ENCODE measurements at regions not wholly inside any gene's neighbourhood (a gene's known extent, or its start where the extent isn't known, plus 50 kb on each side); places are given as distances from the start of the nearest gene placed in this dataset.

DNA sequence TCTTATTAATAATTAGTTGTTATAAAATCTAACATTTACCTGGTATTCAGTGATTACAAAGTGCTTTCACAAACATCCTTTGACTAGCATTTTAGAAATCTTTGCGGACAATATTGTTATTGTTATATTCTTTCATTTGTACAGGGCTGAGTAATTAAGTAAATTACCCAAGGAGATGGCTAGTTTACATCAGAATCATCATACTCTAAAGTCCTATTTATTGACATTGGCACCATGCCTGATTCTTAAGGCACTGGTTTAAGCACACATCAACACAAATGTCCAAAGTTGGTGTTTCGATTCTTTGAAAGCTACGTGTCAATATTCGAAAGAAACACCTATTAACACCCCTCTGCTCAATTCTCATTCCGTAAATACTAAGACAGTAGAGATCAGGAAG lies 424.6 kb upstream of the CHRM3 start:
- no peak for TF ChIP-seq CTCF (conservative IDR thresholded peaks at IDR 0.05)
- TF ChIP-seq EZH2 (IDR thresholded peaks at IDR 0.05; ENCODE audit: low read depth) = no peak
